Smooth muscle cell (in vitro differentiated cells): ENCODE measurements at regions not wholly inside any gene's neighbourhood (a gene's known extent, or its start where the extent isn't known, plus 50 kb on each side); places are given as distances from the start of the nearest gene placed in this dataset.
A peak's percentile ranks its signal among the peaks of the same experiment; 100 is the strongest.

ENCODE experiments used
- DNase-seq: peaks from one replicate; lab custom pipeline; 2025; ENCODE audit not compliant: unreplicated experiment; lab: John Stamatoyannopoulos, UW
- H2AFZ ChIP-seq: fragments of 200-600 bp; sonication (generic); 2 replicates; pipeline ENCODE4 v1.6.0; 2016; ENCODE audit warnings: antibody characterized with exemption, low read depth, mild to moderate bottlenecking
- H3F3A ChIP-seq: fragments of 200-600 bp; sonication (generic); 2 replicates; pipeline ENCODE4 v1.6.0; 2017; ENCODE audit warnings: antibody characterized with exemption, low read depth
- H3K27ac ChIP-seq: fragments of 200-600 bp; sonication (generic); 2 replicates; pipeline ENCODE4 v1.5.1; 2016; ENCODE audit warnings: low read depth, mild to moderate bottlenecking
- H3K27me3 ChIP-seq: fragments of 200-600 bp; sonication (generic); 2 replicates; pipeline ENCODE4 v1.6.1; 2016; ENCODE audit warnings: low read depth, mild to moderate bottlenecking
- H3K36me3 ChIP-seq: fragments of 200-600 bp; sonication (generic); 2 replicates; pipeline ENCODE4 v1.5.1; 2016; ENCODE audit warnings: low read depth
- H3K4me1 ChIP-seq: fragments of 200-600 bp; sonication (generic); 2 replicates; pipeline ENCODE4 v1.5.1; 2016; ENCODE audit warnings: low read depth
- H3K4me2 ChIP-seq: fragments of 200-600 bp; sonication (generic); 2 replicates; pipeline ENCODE4 v1.6.0; 2016; ENCODE audit warnings: mild to moderate bottlenecking
- H3K4me3 ChIP-seq: fragments of 200-600 bp; sonication (generic); 2 replicates; pipeline ENCODE4 v1.5.1; 2016; ENCODE audit warnings: mild to moderate bottlenecking
- H3K79me2 ChIP-seq: fragments of 200-600 bp; sonication (generic); 2 replicates; pipeline ENCODE4 v1.6.0; 2016; ENCODE audit warnings: low read depth, mild to moderate bottlenecking
- H3K9ac ChIP-seq: fragments of 200-600 bp; sonication (generic); 2 replicates; pipeline ENCODE4 v1.6.0; 2016; ENCODE audit warnings: low read depth
- H3K9me3 ChIP-seq: fragments of 200-600 bp; sonication (generic); replicated peaks from 2 replicates; pipeline ENCODE4 v1.5.1; 2016; ENCODE audit warnings: low read depth
- H4K20me1 ChIP-seq: fragments of 200-600 bp; sonication (generic); 2 replicates; pipeline ENCODE4 v1.6.0; 2016; ENCODE audit warnings: low read depth
- WGBS: methylation state at CpG from one replicate; pipeline ENCODE4 v1.1.7; 2016; ENCODE audit warnings: low lambda C conversion rate; 5-methylcytosine and 5-hydroxymethylcytosine counted together
- TF ChIP-seq, protein P1 (sequence below): fragments of 200-600 bp; sonication (generic); IDR thresholded peaks from 2 replicates; pipeline ENCODE4 v1.5.1; 2017; ENCODE audit warnings: borderline replicate concordance, mild to moderate bottlenecking, antibody characterized with exemption; ENCODE audit not compliant: insufficient read depth, poor library complexity, severe bottlenecking

- TF ChIP-seq, protein P1, sequence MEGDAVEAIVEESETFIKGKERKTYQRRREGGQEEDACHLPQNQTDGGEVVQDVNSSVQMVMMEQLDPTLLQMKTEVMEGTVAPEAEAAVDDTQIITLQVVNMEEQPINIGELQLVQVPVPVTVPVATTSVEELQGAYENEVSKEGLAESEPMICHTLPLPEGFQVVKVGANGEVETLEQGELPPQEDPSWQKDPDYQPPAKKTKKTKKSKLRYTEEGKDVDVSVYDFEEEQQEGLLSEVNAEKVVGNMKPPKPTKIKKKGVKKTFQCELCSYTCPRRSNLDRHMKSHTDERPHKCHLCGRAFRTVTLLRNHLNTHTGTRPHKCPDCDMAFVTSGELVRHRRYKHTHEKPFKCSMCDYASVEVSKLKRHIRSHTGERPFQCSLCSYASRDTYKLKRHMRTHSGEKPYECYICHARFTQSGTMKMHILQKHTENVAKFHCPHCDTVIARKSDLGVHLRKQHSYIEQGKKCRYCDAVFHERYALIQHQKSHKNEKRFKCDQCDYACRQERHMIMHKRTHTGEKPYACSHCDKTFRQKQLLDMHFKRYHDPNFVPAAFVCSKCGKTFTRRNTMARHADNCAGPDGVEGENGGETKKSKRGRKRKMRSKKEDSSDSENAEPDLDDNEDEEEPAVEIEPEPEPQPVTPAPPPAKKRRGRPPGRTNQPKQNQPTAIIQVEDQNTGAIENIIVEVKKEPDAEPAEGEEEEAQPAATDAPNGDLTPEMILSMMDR: no peak
- Histone ChIP-seq H2AFZ (peak overlapping the region; percentile 54), H3K9ac (no peak overlapping the region), H3K4me3 (no peak overlapping the region), H3K27ac (no peak overlapping the region), H3F3A (peaks cover 3% of the 10 kb centered on the region), H3K27me3 (no peaks in the 10 kb centered on the region), H3K4me2 (no peak overlapping the region), H3K4me1 (peaks cover 49% of the 10 kb centered on the region), H3K9me3 (no peaks in the 10 kb centered on the region), H4K20me1 (no peaks in the 10 kb centered on the region), H3K79me2 (no peaks in the 10 kb centered on the region), H3K36me3 (no peaks in the 10 kb centered on the region)
- WGBS: 33% methylated on average over 1 of the region's 1 CpG
- DNase-seq: no peak
Observed at GRCh38 chr5:81848362-81848880, 97.5 kb upstream of the SSBP2 start.

GRCh38 chr5:81846301-81846700 lies 95.4 kb upstream of the SSBP2 start:
- Histone ChIP-seq H3K9me3 (no peaks in the 10 kb centered on the region), H3K9ac (no peak overlapping the region), H3F3A (peaks cover 3% of the 10 kb centered on the region), H2AFZ (no peak overlapping the region), H3K36me3 (no peaks in the 10 kb centered on the region), H3K27ac (no peak overlapping the region), H4K20me1 (no peaks in the 10 kb centered on the region), H3K79me2 (no peaks in the 10 kb centered on the region), H3K27me3 (no peaks in the 10 kb centered on the region), H3K4me2 (no peak overlapping the region), H3K4me3 (no peak overlapping the region), H3K4me1 (peaks cover 44% of the 10 kb centered on the region)
- DNase-seq: no peak
- WGBS: 88% methylated on average over 1 of the region's 1 CpG
- TF ChIP-seq, protein P1: no peak

DNA sequence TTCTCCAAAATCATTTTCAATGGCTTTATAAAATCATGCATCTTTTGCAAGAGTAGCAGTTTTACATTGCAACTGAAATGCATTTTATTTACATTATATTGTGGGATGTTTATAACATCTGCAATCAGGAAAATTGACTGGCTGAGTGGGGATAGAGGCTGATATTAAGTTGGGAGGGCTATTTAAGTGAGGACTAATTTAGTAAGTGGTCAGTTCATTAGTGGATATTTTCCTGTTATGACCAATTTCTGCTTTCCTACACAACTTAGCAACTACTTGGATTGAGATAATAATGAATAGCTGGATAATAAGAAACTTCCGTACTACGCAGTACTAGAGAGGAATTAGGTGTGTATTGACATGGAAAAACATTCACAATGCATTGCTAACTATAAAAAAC lies 92.9 kb upstream of the SSBP2 start:
- 94% methylated on average over 2 of the region's 2 CpGs for WGBS
- H3K4me2 ChIP-seq: no peak overlapping the region
- no peak overlapping the region for H3K4me3 ChIP-seq
- TF ChIP-seq, protein P1: no peak
- no peaks in the 10 kb centered on the region for H3K36me3 ChIP-seq
- H3F3A ChIP-seq: no peaks in the 10 kb centered on the region
- no peaks in the 10 kb centered on the region for H3K79me2 ChIP-seq
- no peak overlapping the region for H2AFZ ChIP-seq
- no peak for DNase-seq
- no peaks in the 10 kb centered on the region for H4K20me1 ChIP-seq
- H3K9me3 ChIP-seq: no peaks in the 10 kb centered on the region
- H3K27me3 ChIP-seq: no peaks in the 10 kb centered on the region
- H3K4me1 ChIP-seq: peaks cover 20% of the 10 kb centered on the region
- H3K27ac ChIP-seq: no peak overlapping the region
- H3K9ac ChIP-seq: no peak overlapping the region

DNA sequence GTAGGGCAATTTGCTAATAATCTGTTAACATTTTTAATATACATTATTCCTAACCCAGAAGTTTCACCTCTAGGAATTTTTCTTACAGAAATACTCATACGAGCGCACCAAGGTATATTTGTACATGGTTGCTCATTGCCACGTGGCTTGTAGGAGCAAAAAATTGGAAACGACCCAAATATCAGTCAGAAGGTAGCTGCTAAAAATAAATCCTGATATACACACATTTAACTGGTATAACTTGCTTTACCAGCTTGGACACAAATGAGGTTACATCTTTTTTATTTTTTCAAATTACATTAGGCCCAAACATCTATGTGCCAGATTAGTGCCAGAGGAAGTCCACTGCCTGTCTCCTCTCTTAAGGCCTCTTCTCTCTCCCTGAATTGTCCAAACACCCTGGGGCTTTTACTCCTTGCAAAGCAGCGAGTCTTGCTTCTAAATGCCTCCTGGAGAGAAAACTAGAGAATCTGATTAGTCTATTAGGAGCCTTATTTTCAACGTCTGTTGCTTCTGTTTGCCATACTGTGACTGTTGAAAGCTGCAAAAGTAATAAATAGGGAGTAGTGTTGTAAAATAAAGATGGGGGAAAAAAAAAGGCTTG lies 92.0 kb upstream of the SSBP2 start:
- DNase-seq: no peak
- Histone ChIP-seq H3F3A (no peaks in the 10 kb centered on the region), H3K36me3 (no peaks in the 10 kb centered on the region), H3K79me2 (no peaks in the 10 kb centered on the region), H3K27me3 (no peaks in the 10 kb centered on the region), H3K4me3 (no peak overlapping the region), H3K4me2 (no peak overlapping the region), H3K27ac (no peak overlapping the region), H4K20me1 (no peaks in the 10 kb centered on the region), H3K9ac (no peak overlapping the region), H3K4me1 (peaks cover 13% of the 10 kb centered on the region), H3K9me3 (no peaks in the 10 kb centered on the region), H2AFZ (peak overlapping the region; percentile 80)
- TF ChIP-seq, protein P1: no peak
- WGBS: 62% methylated on average over 6 of the region's 6 CpGs
